ENCODE measurements at regions not wholly inside any gene's neighbourhood (a gene's known extent, or its start where the extent isn't known, plus 50 kb on each side); places are given as distances from the start of the nearest gene placed in this dataset.
"Not testable (repeated sequence)": the region's sequence is repeated elsewhere in the genome, so short reads cannot be mapped to it uniquely, and the experiment has no call there.

GRCh38 chr4:106524772-106525171 is 156.2 kb upstream of the GIMD1 start:
- not testable (repeated sequence) for H3K4ac ChIP-seq (ENCODE audit: low read depth, low read length); H2BK20ac ChIP-seq (ENCODE audit: low read depth, low read length, poor library complexity, severe bottlenecking); H3K36me3 Mint-ChIP-seq (ENCODE audit: insufficient read depth in 1 of 3, low read depth in 3 of 3); H2BK5ac ChIP-seq (ENCODE audit: insufficient read length, low read length); H3K79me2 ChIP-seq (ENCODE audit: insufficient read depth, low read length); H3K23ac ChIP-seq (ENCODE audit: insufficient read length, low read depth, low read length); H3K9me3 ChIP-seq (ENCODE audit: control insufficient read depth, low read depth, low read length); H2AFZ ChIP-seq (ENCODE audit: low read length); H3K9ac ChIP-seq (ENCODE audit: extremely low read depth, insufficient read length, low read length); H3K27me3 ChIP-seq (ENCODE audit: insufficient read depth, low read length); H3K4me3 Mint-ChIP-seq; H3K14ac ChIP-seq (ENCODE audit: insufficient read depth, low read length); H3K4me1 ChIP-seq (ENCODE audit: insufficient read depth, low read length); H2BK12ac ChIP-seq (ENCODE audit: insufficient read length, low read depth, low read length); H3K4me1 Mint-ChIP-seq; H2BK15ac ChIP-seq (ENCODE audit: low read depth, low read length); H2BK120ac ChIP-seq (ENCODE audit: low read depth, low read length, poor library complexity, severe bottlenecking); H3K56ac ChIP-seq (ENCODE audit: insufficient read length, low read depth, low read length); H3K4me2 ChIP-seq (ENCODE audit: insufficient read depth, insufficient read length, low read length); H4K5ac ChIP-seq (ENCODE audit: insufficient read length, low read depth, low read length); H2AK5ac ChIP-seq (ENCODE audit: insufficient read length, low read length); H3T11ph ChIP-seq (ENCODE audit: low read length); H3K79me1 ChIP-seq (ENCODE audit: insufficient read depth, low read depth, low read length, poor library complexity, severe bottlenecking); H4K8ac ChIP-seq (replicated peaks; ENCODE audit: insufficient read length, low read depth, low read length); H4K91ac ChIP-seq (ENCODE audit: insufficient read length, low read depth, low read length); H3K27ac Mint-ChIP-seq; H4K20me1 ChIP-seq (ENCODE audit: control insufficient read depth, insufficient read depth, insufficient read length); H3K27me3 Mint-ChIP-seq (ENCODE audit: low read depth); H3K27ac ChIP-seq (ENCODE audit: insufficient read length, low read depth, low read length); H3K9me3 Mint-ChIP-seq; H3K23me2 ChIP-seq (ENCODE audit: insufficient read length, low read depth, low read length, poor library complexity, severe bottlenecking); DNase-seq; H3K18ac ChIP-seq (ENCODE audit: insufficient read length, low read depth, low read length)
- no CpG with 5 or more reads among the region's 8 CpGs for WGBS (ENCODE audit: extremely low coverage, insufficient read length, low lambda C conversion rate)

All from H9 (cell line).